Uterus (tissue), 3 donors: ENCODE measurements at regions not wholly inside any gene's neighbourhood (a gene's known extent, or its start where the extent isn't known, plus 50 kb on each side); places are given as distances from the start of the nearest gene placed in this dataset.

Source experiments
- DNase-seq, 2 donors: peaks; one replicate each; pipeline ENCODE4 v3.0.0-alpha.2; 2019 to 2020
- H3K27ac ChIP-seq, 2 donors: fragments of 200-600 bp; sonication (generic); 1 replicate in 1 of 2; 2 replicates in 1 of 2; pipeline ENCODE4 v1.5.1; 2016 to 2018
- H3K27me3 ChIP-seq, 2 donors: fragments of 200-600 bp; sonication (generic); one replicate each; pipeline ENCODE4 v1.5.1; 2018 to 2019; ENCODE audit warnings: control low read depth in 1 of 2
- H3K36me3 ChIP-seq, 2 donors: fragments of 200-600 bp; sonication (generic); one replicate each; pipeline ENCODE4 v1.5.1; 2019; ENCODE audit warnings: control low read depth in 1 of 2
- H3K4me1 ChIP-seq, 2 donors: fragments of 200-600 bp; sonication (generic); one replicate each; pipeline ENCODE4 v1.5.1; 2018 to 2019; ENCODE audit warnings: control low read depth in 1 of 2
- H3K4me3 ChIP-seq, 2 donors: fragments of 200-600 bp; sonication (generic); 1 replicate in 1 of 2; 2 replicates in 1 of 2; pipeline ENCODE4 v1.5.1; 2018 to 2019; ENCODE audit warnings: mild to moderate bottlenecking in 1 of 2
- H3K9me3 ChIP-seq, 2 donors: fragments of 200-600 bp; sonication (generic); one replicate each; pipeline ENCODE4 v1.5.1; 2019; ENCODE audit warnings: control low read depth in 1 of 2
- POLR2A ChIP-seq, 2 donors: fragments of 450-650 bp; IDR thresholded peaks; one replicate each; pipeline ENCODE4 v1.6.1; 2016; ENCODE audit warnings: antibody characterized with exemption in 2 of 2, mild to moderate bottlenecking in 1 of 2, moderate library complexity in 1 of 2
- intact Hi-C: fragments of 100-400 bp; cut with DNase I; formaldehyde crosslinking; loops from one replicate; pipeline ENCODE4 v1.15.1; 2023; ENCODE audit warnings: low total_unique reads
- TF ChIP-seq, protein P1 (sequence below), 4 experiments: fragments of 200-600 bp in 2 of 4; fragments of 450-650 bp in 2 of 4; sonication (generic) in 2 of 4; IDR thresholded peaks; one replicate each; pipeline ENCODE4 v1.5.1; 2016 to 2019; ENCODE audit warnings: antibody characterized with exemption in 4 of 4, mild to moderate bottlenecking in 2 of 4, moderate library complexity in 1 of 4
- donor health status: DM: yes; HTN: yes; CAD: no.

DNA sequence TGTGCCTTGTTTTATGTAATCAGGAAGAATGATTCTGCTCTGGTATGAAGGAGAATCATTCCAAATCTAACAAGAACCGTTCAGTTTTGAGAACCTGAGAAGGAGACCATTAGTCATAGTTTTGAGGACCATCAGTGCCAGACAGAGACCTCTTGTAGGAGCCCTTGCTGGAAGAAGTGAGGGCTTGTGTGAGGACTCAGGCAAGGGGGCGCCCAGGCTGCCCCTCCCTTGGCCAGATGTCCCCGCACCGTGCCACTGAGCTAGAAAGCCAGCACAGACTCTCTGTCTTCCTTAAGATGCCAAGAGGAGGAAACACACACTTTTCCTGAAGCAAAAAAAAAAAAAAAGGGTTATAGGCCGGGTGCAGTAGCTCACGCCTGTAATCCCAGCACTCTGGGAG is 55.7 kb upstream of the SLC39A10 start:
- no peaks in the 10 kb centered on the region for H3K36me3 ChIP-seq
- no peaks in the 10 kb centered on the region for H3K9me3 ChIP-seq
- no peak for DNase-seq
- TF ChIP-seq, protein P1, sequence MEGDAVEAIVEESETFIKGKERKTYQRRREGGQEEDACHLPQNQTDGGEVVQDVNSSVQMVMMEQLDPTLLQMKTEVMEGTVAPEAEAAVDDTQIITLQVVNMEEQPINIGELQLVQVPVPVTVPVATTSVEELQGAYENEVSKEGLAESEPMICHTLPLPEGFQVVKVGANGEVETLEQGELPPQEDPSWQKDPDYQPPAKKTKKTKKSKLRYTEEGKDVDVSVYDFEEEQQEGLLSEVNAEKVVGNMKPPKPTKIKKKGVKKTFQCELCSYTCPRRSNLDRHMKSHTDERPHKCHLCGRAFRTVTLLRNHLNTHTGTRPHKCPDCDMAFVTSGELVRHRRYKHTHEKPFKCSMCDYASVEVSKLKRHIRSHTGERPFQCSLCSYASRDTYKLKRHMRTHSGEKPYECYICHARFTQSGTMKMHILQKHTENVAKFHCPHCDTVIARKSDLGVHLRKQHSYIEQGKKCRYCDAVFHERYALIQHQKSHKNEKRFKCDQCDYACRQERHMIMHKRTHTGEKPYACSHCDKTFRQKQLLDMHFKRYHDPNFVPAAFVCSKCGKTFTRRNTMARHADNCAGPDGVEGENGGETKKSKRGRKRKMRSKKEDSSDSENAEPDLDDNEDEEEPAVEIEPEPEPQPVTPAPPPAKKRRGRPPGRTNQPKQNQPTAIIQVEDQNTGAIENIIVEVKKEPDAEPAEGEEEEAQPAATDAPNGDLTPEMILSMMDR (IDR thresholded peaks at IDR 0.05) = no peak
- no peak for TF ChIP-seq POLR2A (IDR thresholded peaks at IDR 0.05)
- intact Hi-C loops = no loop called here
- no peak overlapping the region for H3K4me3 ChIP-seq
- no peaks in the 10 kb centered on the region for H3K27me3 ChIP-seq
- no peak overlapping the region for H3K27ac ChIP-seq
- H3K4me1 ChIP-seq = no peaks in the 10 kb centered on the region

- H3K4me3 ChIP-seq = no peak overlapping the region
- no peaks in the 10 kb centered on the region for H3K36me3 ChIP-seq
- TF ChIP-seq, protein P1 (IDR thresholded peaks at IDR 0.05) = no peak
- no peak for TF ChIP-seq POLR2A (IDR thresholded peaks at IDR 0.05)
- intact Hi-C loops = no loop called here
- no peak for DNase-seq
- H3K27me3 ChIP-seq = no peaks in the 10 kb centered on the region
- no peak overlapping the region for H3K27ac ChIP-seq
- H3K4me1 ChIP-seq = no peaks in the 10 kb centered on the region
- no peaks in the 10 kb centered on the region for H3K9me3 ChIP-seq
These were observed 56.2 kb upstream of the SLC39A10 start for GRCh38 chr2:195600778-195601177.

DNA sequence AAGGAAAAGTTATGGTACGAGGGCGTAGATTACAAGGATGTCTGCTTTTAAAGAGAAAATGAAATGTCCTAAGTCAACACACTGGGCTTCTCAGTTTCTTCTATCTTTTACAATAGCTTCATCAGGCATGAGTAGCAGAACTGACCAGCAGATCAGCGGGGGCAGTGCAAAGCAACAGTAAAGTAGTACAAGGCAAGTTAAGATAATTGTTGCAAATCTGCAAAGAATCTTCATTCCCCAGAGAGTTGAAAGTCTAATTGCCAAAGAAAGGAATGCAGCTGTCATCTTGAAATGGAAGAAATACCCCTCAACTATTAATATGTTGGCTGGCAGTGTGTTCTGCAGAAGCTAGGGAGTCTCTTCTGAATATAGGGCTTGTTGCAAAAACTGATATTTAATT is 60.2 kb upstream of the SLC39A10 start:
- Histone ChIP-seq H3K36me3 (no peaks in the 10 kb centered on the region), H3K4me1 (no peaks in the 10 kb centered on the region)

GRCh38 chr2:195595825-195596224 is 61.2 kb upstream of the SLC39A10 start:
- intact Hi-C loops = no loop called here
- H3K27ac ChIP-seq = no peak overlapping the region
- DNase-seq = no peak
- no peaks in the 10 kb centered on the region for H3K4me1 ChIP-seq
- TF ChIP-seq POLR2A (IDR thresholded peaks at IDR 0.05) = no peak
- TF ChIP-seq, protein P1 (IDR thresholded peaks at IDR 0.05) = no peak
- H3K36me3 ChIP-seq = no peaks in the 10 kb centered on the region
- H3K27me3 ChIP-seq = no peaks in the 10 kb centered on the region
- no peaks in the 10 kb centered on the region for H3K9me3 ChIP-seq
- H3K4me3 ChIP-seq = no peak overlapping the region

More for the DNA sequence above, 60.2 kb upstream of the SLC39A10 start:
- no peak for DNase-seq
- TF ChIP-seq, protein P1 (IDR thresholded peaks at IDR 0.05) = no peak
- TF ChIP-seq POLR2A (IDR thresholded peaks at IDR 0.05) = no peak
- no peak overlapping the region for H3K4me3 ChIP-seq
- H3K27ac ChIP-seq = no peak overlapping the region
- intact Hi-C loops = no loop called here
- H3K27me3 ChIP-seq = no peaks in the 10 kb centered on the region
- H3K9me3 ChIP-seq = no peaks in the 10 kb centered on the region

DNA sequence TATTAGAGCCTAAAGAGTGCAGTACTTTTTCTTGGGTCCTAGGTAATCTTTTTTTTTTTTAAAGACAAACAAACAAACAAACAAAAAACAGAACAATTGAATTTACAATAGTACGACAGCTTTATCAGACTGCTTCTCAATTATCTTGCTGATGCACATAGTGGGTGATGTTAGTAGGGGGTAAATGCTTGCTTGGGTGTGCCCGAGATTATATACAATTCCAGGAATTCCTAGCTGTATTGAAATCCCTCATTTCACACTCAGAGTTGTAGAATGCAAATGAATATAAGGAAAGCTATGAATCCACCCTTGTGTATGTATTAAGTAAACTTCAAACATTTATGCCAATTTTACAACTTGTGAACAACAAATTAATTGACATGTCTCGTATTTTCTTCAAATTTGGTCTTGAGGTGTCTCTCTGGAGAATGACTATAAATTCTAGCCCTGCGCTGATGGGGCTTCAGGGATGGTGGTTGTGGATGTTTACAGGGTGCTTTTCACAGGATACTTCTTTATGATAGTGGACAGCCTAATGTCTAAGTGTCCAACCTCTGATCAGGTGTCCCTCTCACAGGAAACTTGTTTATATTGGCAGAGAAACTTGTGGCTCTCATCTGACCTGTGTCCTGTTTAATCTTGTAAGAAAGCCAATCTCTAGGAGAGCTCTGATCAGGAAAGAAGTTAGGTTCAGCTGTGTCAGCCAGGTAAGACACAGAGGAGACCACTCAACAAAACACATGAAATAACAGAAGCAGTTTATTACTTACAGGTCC is 61.9 kb upstream of the SLC39A10 start:
- Histone ChIP-seq H3K27ac (no peak overlapping the region), H3K27me3 (no peaks in the 10 kb centered on the region), H3K4me1 (no peaks in the 10 kb centered on the region), H3K9me3 (no peaks in the 10 kb centered on the region), H3K36me3 (no peaks in the 10 kb centered on the region), H3K4me3 (no peak overlapping the region)
- intact Hi-C loops = no loop called here
- TF ChIP-seq POLR2A (IDR thresholded peaks at IDR 0.05) = no peak
- TF ChIP-seq, protein P1 (IDR thresholded peaks at IDR 0.05) = no peak
- DNase-seq = no peak
